Type B pancreatic cell (in vitro differentiated cells): ENCODE measurements at regions not wholly inside any gene's neighbourhood (a gene's known extent, or its start where the extent isn't known, plus 50 kb on each side); places are given as distances from the start of the nearest gene placed in this dataset.

Experiments
- DNase-seq: peaks from one replicate; pipeline ENCODE4 v3.0.0; 2021; ENCODE audit warnings: mixed read lengths; ENCODE audit not compliant: unreplicated experiment; ENCODE audit errors: extremely low spot score
- H3K27ac Mint-ChIP-seq: 2 replicates; pipeline ENCODE4 v1.8.0; 2021; ENCODE audit warnings: mild to moderate bottlenecking, mixed read lengths
- H3K27me3 Mint-ChIP-seq: 2 replicates; pipeline ENCODE4 v1.8.0; 2021; ENCODE audit warnings: mixed read lengths
- H3K36me3 Mint-ChIP-seq: 2 replicates; pipeline ENCODE4 v1.8.0; 2021; ENCODE audit warnings: mixed read lengths
- H3K4me1 Mint-ChIP-seq: one replicate; pipeline ENCODE4 v1.8.0; 2021; ENCODE audit warnings: mixed read lengths; ENCODE audit not compliant: unreplicated experiment
- H3K4me3 Mint-ChIP-seq: 2 replicates; pipeline ENCODE4 v1.8.0; 2021; ENCODE audit warnings: mild to moderate bottlenecking, mixed read lengths
- H3K9me3 Mint-ChIP-seq: 2 replicates; pipeline ENCODE4 v1.8.0; 2021; ENCODE audit warnings: mixed read lengths
- TF ChIP-seq, protein P1 (sequence below): fragments of 200-600 bp; sonication (generic); conservative IDR thresholded peaks from 2 replicates; pipeline ENCODE4 v1.5.0; 2021; ENCODE audit warnings: antibody characterized with exemption, mild to moderate bottlenecking

DNA sequence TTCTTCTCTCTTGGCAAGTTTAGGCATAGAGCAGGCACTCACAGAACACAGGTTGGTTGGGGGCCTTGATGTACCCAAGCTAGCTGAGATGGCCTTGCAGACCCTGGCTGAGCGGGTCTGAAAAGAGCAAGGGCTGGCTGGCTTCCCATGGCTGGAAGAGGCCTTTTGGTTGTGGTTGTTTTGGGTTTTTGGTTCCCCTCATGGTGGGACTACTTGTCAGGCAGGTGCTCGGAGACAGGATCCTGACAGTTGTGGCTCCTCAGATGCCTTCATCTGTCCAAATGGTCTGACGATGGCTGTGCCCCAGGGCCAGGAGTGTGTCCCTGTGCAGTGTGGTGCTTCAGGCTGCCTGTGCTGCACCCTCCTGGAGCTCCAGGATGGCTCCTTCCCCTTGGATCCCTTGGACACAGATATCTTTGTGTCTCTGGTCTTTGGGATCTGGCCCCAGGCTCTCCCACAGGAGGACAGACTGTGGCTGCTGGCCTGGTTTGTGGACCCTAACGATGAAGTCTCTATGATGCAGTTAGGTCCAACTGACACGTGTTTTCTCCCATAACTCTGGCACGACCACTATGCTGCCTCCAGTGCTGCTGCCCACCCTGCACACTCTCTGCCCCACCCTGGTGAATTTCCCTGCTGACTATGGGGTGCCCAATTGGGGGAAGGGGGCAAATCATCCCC lies 321.5 kb upstream of the ZNF32 start:
- peaks cover 7% of the 10 kb centered on the region for H3K4me1 Mint-ChIP-seq
- no peak for DNase-seq
- H3K36me3 Mint-ChIP-seq: no peaks in the 10 kb centered on the region
- TF ChIP-seq, protein P1, sequence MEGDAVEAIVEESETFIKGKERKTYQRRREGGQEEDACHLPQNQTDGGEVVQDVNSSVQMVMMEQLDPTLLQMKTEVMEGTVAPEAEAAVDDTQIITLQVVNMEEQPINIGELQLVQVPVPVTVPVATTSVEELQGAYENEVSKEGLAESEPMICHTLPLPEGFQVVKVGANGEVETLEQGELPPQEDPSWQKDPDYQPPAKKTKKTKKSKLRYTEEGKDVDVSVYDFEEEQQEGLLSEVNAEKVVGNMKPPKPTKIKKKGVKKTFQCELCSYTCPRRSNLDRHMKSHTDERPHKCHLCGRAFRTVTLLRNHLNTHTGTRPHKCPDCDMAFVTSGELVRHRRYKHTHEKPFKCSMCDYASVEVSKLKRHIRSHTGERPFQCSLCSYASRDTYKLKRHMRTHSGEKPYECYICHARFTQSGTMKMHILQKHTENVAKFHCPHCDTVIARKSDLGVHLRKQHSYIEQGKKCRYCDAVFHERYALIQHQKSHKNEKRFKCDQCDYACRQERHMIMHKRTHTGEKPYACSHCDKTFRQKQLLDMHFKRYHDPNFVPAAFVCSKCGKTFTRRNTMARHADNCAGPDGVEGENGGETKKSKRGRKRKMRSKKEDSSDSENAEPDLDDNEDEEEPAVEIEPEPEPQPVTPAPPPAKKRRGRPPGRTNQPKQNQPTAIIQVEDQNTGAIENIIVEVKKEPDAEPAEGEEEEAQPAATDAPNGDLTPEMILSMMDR: no peak
- no peak overlapping the region for H3K4me3 Mint-ChIP-seq
- peaks cover 54% of the 10 kb centered on the region for H3K27me3 Mint-ChIP-seq
- H3K27ac Mint-ChIP-seq: no peak overlapping the region
- H3K9me3 Mint-ChIP-seq: no peaks in the 10 kb centered on the region

DNA sequence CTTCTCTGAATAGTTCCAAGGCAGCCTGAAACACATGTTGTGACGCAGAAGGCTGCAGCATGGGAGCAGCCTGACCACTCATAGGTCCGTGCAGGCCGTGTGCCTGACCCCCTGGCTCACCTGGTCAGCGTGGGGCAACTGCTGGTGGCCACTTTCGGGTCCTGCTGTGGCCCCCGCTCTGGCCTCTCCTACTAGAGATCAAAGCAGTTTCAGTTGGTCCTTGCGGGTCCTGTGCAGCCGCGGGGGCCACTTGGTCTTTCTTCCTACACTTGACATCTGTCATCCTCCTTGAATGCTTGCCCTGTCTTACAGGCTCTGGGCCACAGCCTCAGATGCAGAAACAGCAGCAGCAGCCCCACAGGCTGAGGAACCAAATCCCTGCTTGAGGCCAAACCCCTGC lies 320.8 kb upstream of the ZNF32 start:
- no peak overlapping the region for H3K27ac Mint-ChIP-seq
- peaks cover 58% of the 10 kb centered on the region for H3K27me3 Mint-ChIP-seq
- peaks cover 2% of the 10 kb centered on the region for H3K9me3 Mint-ChIP-seq
- peaks cover 11% of the 10 kb centered on the region for H3K4me1 Mint-ChIP-seq
- H3K36me3 Mint-ChIP-seq: peaks cover 2% of the 10 kb centered on the region
- H3K4me3 Mint-ChIP-seq: no peak overlapping the region
- TF ChIP-seq, protein P1: no peak
- no peak for DNase-seq

DNA sequence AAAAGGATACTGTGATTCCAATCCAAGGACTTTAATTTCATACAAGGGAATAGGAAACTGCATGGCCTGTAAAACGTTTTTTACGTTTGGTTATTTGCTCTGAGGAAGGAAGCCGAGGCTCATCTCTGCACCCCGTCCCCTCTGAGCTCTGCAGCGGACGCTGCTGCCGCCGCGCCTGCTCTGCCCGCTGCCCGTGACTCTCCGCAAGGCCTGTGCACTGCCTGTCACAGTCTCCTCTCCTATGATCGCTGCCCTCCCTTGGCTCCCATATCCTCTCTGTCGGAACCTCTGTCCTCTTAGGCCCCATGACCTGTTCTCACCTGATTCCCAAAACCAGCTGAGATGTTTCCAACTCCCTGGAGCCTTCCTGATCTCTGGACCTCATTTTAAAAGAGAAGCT lies 320.3 kb upstream of the ZNF32 start:
- H3K4me3 Mint-ChIP-seq: no peak overlapping the region
- peaks cover 5% of the 10 kb centered on the region for H3K9me3 Mint-ChIP-seq
- H3K27me3 Mint-ChIP-seq: peaks cover 62% of the 10 kb centered on the region
- DNase-seq: no peak
- TF ChIP-seq, protein P1: no peak
- H3K36me3 Mint-ChIP-seq: peaks cover 4% of the 10 kb centered on the region
- H3K4me1 Mint-ChIP-seq: peaks cover 17% of the 10 kb centered on the region
- no peak overlapping the region for H3K27ac Mint-ChIP-seq

DNA sequence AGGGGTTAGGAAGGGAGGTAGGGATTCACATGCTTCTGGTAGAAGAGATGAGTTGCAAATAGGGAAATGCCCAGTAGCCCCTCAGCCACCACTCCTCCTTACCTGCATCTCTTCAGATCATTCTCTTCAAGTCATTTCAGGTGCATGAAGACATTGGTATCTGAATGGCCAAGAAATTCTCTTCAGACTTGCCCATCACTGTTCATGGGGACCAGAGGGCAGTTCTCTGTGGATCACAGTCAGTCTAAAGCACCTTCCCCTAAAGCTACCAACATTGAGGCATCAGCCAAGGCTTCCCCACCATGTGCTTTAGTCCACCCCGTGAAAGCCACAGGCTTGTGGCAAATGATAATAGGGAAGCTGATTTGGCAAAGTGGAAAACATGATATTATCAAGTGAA lies 319.4 kb upstream of the ZNF32 start:
- H3K27ac Mint-ChIP-seq: no peak overlapping the region
- H3K4me3 Mint-ChIP-seq: no peak overlapping the region
- H3K9me3 Mint-ChIP-seq: peaks cover 5% of the 10 kb centered on the region
- peaks cover 17% of the 10 kb centered on the region for H3K4me1 Mint-ChIP-seq
- peaks cover 61% of the 10 kb centered on the region for H3K27me3 Mint-ChIP-seq
- TF ChIP-seq, protein P1: no peak
- H3K36me3 Mint-ChIP-seq: peaks cover 4% of the 10 kb centered on the region
- no peak for DNase-seq

DNA sequence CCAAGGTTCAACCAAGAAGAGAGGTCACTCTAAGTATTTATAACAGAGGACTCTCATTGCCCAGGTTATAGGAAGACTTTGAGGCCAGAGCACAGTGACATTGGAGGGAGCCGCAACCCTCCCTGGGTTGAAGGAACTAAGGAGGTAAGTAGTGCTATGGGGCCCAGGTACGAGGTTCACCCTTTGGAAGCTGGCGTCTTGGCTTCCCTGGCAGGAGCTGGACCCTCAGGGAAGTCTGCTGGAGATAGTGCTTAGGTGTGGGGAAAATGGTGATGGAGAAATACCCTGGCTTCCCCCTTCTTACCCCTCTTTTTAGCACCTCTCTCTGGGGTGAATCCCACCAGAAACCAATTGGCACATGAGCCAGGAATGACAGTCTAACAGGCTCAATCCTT lies 317.9 kb upstream of the ZNF32 start:
- H3K27ac Mint-ChIP-seq: no peak overlapping the region
- TF ChIP-seq, protein P1: no peak
- H3K4me1 Mint-ChIP-seq: peaks cover 17% of the 10 kb centered on the region
- peaks cover 5% of the 10 kb centered on the region for H3K9me3 Mint-ChIP-seq
- no peak for DNase-seq
- H3K36me3 Mint-ChIP-seq: peaks cover 4% of the 10 kb centered on the region
- no peak overlapping the region for H3K4me3 Mint-ChIP-seq
- H3K27me3 Mint-ChIP-seq: peaks cover 75% of the 10 kb centered on the region
